HG03354 (cell line): ENCODE measurements at regions not wholly inside any gene's neighbourhood (a gene's known extent, or its start where the extent isn't known, plus 50 kb on each side); places are given as distances from the start of the nearest gene placed in this dataset.

ENCODE experiments used
- ATAC-seq: cut with Tn5 transposase; IDR thresholded peaks from one replicate; pipeline ENCODE4 v1.9.1; 2021; ENCODE audit warnings: mild to moderate bottlenecking; ENCODE audit not compliant: unreplicated experiment, poor library complexity, severe bottlenecking

- ATAC-seq, result no peak
Measured at GRCh38 chr6:2565499-2565898, 185.2 kb downstream of the MYLK4 start.

- peak; percentile 83 for ATAC-seq
Measured at GRCh38 chr6:2563635-2564034, 187.1 kb downstream of the MYLK4 start.

GRCh38 chr6:2562721-2563451 is 187.8 kb downstream of the MYLK4 start:
- ATAC-seq, result no peak

GRCh38 chr6:2560917-2561698 is 189.6 kb downstream of the MYLK4 start:
- ATAC-seq, result no peak

- no peak for ATAC-seq
Measured at GRCh38 chr6:2560140-2560818, 190.4 kb downstream of the MYLK4 start.

- ATAC-seq, result no peak
Measured at GRCh38 chr6:2558861-2559801, 191.6 kb downstream of the MYLK4 start.

GRCh38 chr6:2558098-2558680 is 192.5 kb downstream of the MYLK4 start:
- ATAC-seq, result no peak

GRCh38 chr6:2557181-2557720 is 193.5 kb downstream of the MYLK4 start:
- no peak for ATAC-seq

- no peak for ATAC-seq
Measured at GRCh38 chr6:2556761-2557160, 194.0 kb downstream of the MYLK4 start.

GRCh38 chr6:2554651-2555260 is 196.0 kb downstream of the MYLK4 start:
- ATAC-seq, result no peak

GRCh38 chr6:2552526-2553154 is 198.1 kb downstream of the MYLK4 start:
- no peak for ATAC-seq

GRCh38 chr6:2551705-2552104 is 199.0 kb downstream of the MYLK4 start:
- no peak for ATAC-seq

- ATAC-seq, result no peak
Measured at GRCh38 chr6:2550247-2550646, 200.5 kb downstream of the MYLK4 start.

GRCh38 chr6:2549834-2550233 is 200.9 kb downstream of the MYLK4 start:
- no peak for ATAC-seq

GRCh38 chr6:2547355-2547754 is 203.4 kb downstream of the MYLK4 start:
- ATAC-seq, result no peak

GRCh38 chr6:2546901-2547300 is 203.8 kb downstream of the MYLK4 start:
- no peak for ATAC-seq

- no peak for ATAC-seq
Measured at GRCh38 chr6:2545383-2546038, 205.2 kb downstream of the MYLK4 start.

GRCh38 chr6:2543321-2543720 is 207.4 kb downstream of the MYLK4 start:
- peak; percentile 18 for ATAC-seq
